Mesendoderm (in vitro differentiated cells): ENCODE measurements at regions not wholly inside any gene's neighbourhood (a gene's known extent, or its start where the extent isn't known, plus 50 kb on each side); places are given as distances from the start of the nearest gene placed in this dataset.

Experiments
- DNase-seq: peaks from one replicate; pipeline ENCODE4 v3.0.0; 2013
- H2AK5ac ChIP-seq: 2 replicates; pipeline ENCODE4 v1.6.1; 2013; ENCODE audit warnings: low read length, inconsistent platforms
- H2BK120ac ChIP-seq: 2 replicates; pipeline ENCODE4 v1.6.1; 2013; ENCODE audit warnings: low read depth, mild to moderate bottlenecking, low read length, moderate library complexity, mixed read lengths
- H2BK15ac ChIP-seq: replicated peaks from 2 replicates; pipeline ENCODE4 v1.6.1; 2013; ENCODE audit warnings: low read depth, mild to moderate bottlenecking, moderate library complexity
- H2BK5ac ChIP-seq: 2 replicates; pipeline ENCODE4 v1.6.1; 2013; ENCODE audit warnings: low read length, inconsistent platforms
- H3K18ac ChIP-seq: 2 replicates; pipeline ENCODE4 v1.6.1; 2013; ENCODE audit warnings: mild to moderate bottlenecking, low read length, mixed read lengths
- H3K23ac ChIP-seq: one replicate; pipeline ENCODE4 v1.6.1; 2013; ENCODE audit warnings: low read length
- H3K27ac ChIP-seq: 2 replicates; pipeline ENCODE4 v1.5.1; 2013; ENCODE audit warnings: low read depth, mild to moderate bottlenecking, inconsistent platforms, low read length, moderate library complexity
- H3K27me3 ChIP-seq: 2 replicates; pipeline ENCODE4 v1.6.1; 2013; ENCODE audit warnings: low read length, control low read depth, mild to moderate bottlenecking, inconsistent platforms; ENCODE audit not compliant: insufficient read depth, poor library complexity
- H3K36me3 ChIP-seq: 2 replicates; pipeline ENCODE4 v1.6.1; 2013; ENCODE audit warnings: low read length, inconsistent platforms; ENCODE audit not compliant: control insufficient read depth, insufficient read depth
- H3K4ac ChIP-seq: one replicate; pipeline ENCODE4 v1.6.1; 2013; ENCODE audit warnings: low read depth, mild to moderate bottlenecking, low read length, moderate library complexity
- H3K4me1 ChIP-seq: 2 replicates; pipeline ENCODE4 v1.6.1; 2013; ENCODE audit warnings: low read depth, low read length, inconsistent platforms; ENCODE audit not compliant: control insufficient read depth
- H3K4me2 ChIP-seq: 2 replicates; pipeline ENCODE4 v1.6.1; 2013; ENCODE audit warnings: low read length
- H3K4me3 ChIP-seq: 2 replicates; pipeline ENCODE4 v1.5.1; 2013; ENCODE audit warnings: mild to moderate bottlenecking, low read length
- H3K56ac ChIP-seq: one replicate; pipeline ENCODE4 v1.6.1; 2013; ENCODE audit warnings: low read length
- H3K79me1 ChIP-seq: 2 replicates; pipeline ENCODE4 v1.6.1; 2013; ENCODE audit warnings: low read length, inconsistent platforms
- H3K79me2 ChIP-seq: 2 replicates; pipeline ENCODE4 v1.6.1; 2013; ENCODE audit warnings: mild to moderate bottlenecking, low read length; ENCODE audit not compliant: control insufficient read depth, insufficient read depth
- H3K9ac ChIP-seq: 2 replicates; pipeline ENCODE4 v1.6.1; 2013; ENCODE audit warnings: low read length, inconsistent platforms
- H4K5ac ChIP-seq: one replicate; pipeline ENCODE4 v1.6.1; 2013; ENCODE audit warnings: low read length
- H4K8ac ChIP-seq: one replicate; pipeline ENCODE4 v1.6.1; 2013; ENCODE audit warnings: low read depth, mild to moderate bottlenecking, control low read depth, low read length, moderate library complexity
- WGBS: extraction: QIAGEN DNeasy Blood & Tissue Kit; methylation state at CpG from one replicate; pipeline ENCODE4 v1.1.7; 2013; ENCODE audit warnings: low lambda C conversion rate, missing lambda C conversion rate; ENCODE audit not compliant: insufficient coverage; ENCODE audit errors: extremely low coverage; 5-methylcytosine and 5-hydroxymethylcytosine counted together

DNA sequence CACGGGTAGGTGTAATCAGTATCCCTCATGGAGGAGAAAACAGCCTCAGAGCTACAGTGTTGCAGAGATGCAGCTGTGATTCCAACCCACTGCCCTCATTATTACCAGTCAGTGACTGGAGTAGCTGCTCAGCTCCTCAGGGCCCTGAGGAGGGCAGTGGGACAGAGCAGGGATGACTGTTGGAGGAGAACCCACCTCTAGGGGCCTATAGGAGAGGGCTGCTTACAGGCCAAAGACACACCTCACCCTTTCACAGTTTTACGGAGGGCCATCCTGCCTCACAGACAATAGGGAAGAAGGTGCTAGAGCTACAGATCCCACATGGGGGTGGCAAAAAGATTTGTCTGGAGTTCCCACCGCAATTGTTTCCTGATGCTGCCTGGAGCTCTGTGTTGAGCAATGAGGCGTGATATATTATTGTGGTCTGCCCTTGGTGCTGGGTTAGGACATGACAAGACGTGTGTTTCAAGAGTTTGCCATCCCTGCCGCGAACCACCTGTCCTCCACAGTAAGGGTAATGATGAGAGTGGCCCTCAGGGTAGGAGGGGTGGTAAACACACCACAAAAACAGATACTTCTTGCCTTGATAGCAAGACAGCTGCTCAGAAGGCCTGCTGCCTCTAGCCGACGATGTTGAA is 140.5 kb upstream of the TPM1 start:
- peak overlapping the region; percentile 28 for H2AK5ac ChIP-seq
- no peak overlapping the region for H3K4me2 ChIP-seq
- no peak overlapping the region for H3K56ac ChIP-seq
- no CpG with 5 or more reads among the region's 9 CpGs for WGBS
- H3K36me3 ChIP-seq, result no peaks in the 10 kb centered on the region
- no peak overlapping the region for H4K8ac ChIP-seq
- H3K4me3 ChIP-seq, result no peak overlapping the region
- H3K79me1 ChIP-seq, result no peaks in the 10 kb centered on the region
- DNase-seq, result peak; percentile 61
- no peak overlapping the region for H3K4ac ChIP-seq
- H3K79me2 ChIP-seq, result no peaks in the 10 kb centered on the region
- H3K23ac ChIP-seq, result no peak overlapping the region
- no peak overlapping the region for H2BK15ac ChIP-seq
- peaks cover 8% of the 10 kb centered on the region for H3K4me1 ChIP-seq
- no peaks in the 10 kb centered on the region for H3K27me3 ChIP-seq
- no peak overlapping the region for H4K5ac ChIP-seq
- no peak overlapping the region for H2BK120ac ChIP-seq
- no peak overlapping the region for H3K18ac ChIP-seq
- no peak overlapping the region for H3K9ac ChIP-seq
- no peak overlapping the region for H3K27ac ChIP-seq
- no peak overlapping the region for H2BK5ac ChIP-seq

GRCh38 chr15:62902821-62903220 is 139.7 kb upstream of the TPM1 start:
- Histone ChIP-seq H3K79me1 (no peaks in the 10 kb centered on the region), H4K5ac (no peak overlapping the region), H3K36me3 (no peaks in the 10 kb centered on the region), H2BK15ac (no peak overlapping the region), H3K79me2 (no peaks in the 10 kb centered on the region), H2AK5ac (no peak overlapping the region), H4K8ac (no peak overlapping the region), H3K9ac (no peak overlapping the region), H3K27ac (no peak overlapping the region), H2BK120ac (no peak overlapping the region), H3K23ac (no peak overlapping the region), H3K56ac (peak overlapping the region; percentile 69), H3K27me3 (no peaks in the 10 kb centered on the region), H3K4ac (no peak overlapping the region), H3K4me2 (no peak overlapping the region), H2BK5ac (peak overlapping the region; percentile 61), H3K18ac (no peak overlapping the region), H3K4me3 (no peak overlapping the region), H3K4me1 (peaks cover 8% of the 10 kb centered on the region)
- no CpG with 5 or more reads among the region's 4 CpGs for WGBS
- peak; percentile 78 for DNase-seq

GRCh38 chr15:62903437-62903836 is 139.1 kb upstream of the TPM1 start:
- no peak overlapping the region for H3K4me3 ChIP-seq
- no peak overlapping the region for H3K56ac ChIP-seq

GRCh38 chr15:62904041-62904910 is 138.3 kb upstream of the TPM1 start:
- H3K27me3 ChIP-seq, result no peaks in the 10 kb centered on the region
- H3K4me3 ChIP-seq, result no peak overlapping the region
- no peak overlapping the region for H2BK15ac ChIP-seq
- H3K18ac ChIP-seq, result no peak overlapping the region
- no peak overlapping the region for H2AK5ac ChIP-seq
- H3K36me3 ChIP-seq, result no peaks in the 10 kb centered on the region
- no peak overlapping the region for H3K27ac ChIP-seq
- H4K8ac ChIP-seq, result no peak overlapping the region
- H3K79me2 ChIP-seq, result no peaks in the 10 kb centered on the region
- H3K56ac ChIP-seq, result no peak overlapping the region
- H3K4me2 ChIP-seq, result no peak overlapping the region
- H3K4ac ChIP-seq, result no peak overlapping the region
- no peaks in the 10 kb centered on the region for H3K79me1 ChIP-seq
- no CpG with 5 or more reads among the region's 8 CpGs for WGBS
- H3K23ac ChIP-seq, result no peak overlapping the region
- H3K4me1 ChIP-seq, result peaks cover 8% of the 10 kb centered on the region
- H2BK120ac ChIP-seq, result no peak overlapping the region
- H2BK5ac ChIP-seq, result no peak overlapping the region
- H3K9ac ChIP-seq, result no peak overlapping the region
- no peak overlapping the region for H4K5ac ChIP-seq
- DNase-seq, result no peak

More at GRCh38 chr15:62903437-62903836, 139.1 kb upstream of the TPM1 start:
- H4K8ac ChIP-seq, result no peak overlapping the region
- H3K18ac ChIP-seq, result peak overlapping the region; percentile 29
- no peak overlapping the region for H2BK5ac ChIP-seq
- H3K4me1 ChIP-seq, result peaks cover 8% of the 10 kb centered on the region
- no peak overlapping the region for H2BK120ac ChIP-seq
- WGBS, result no CpG with 5 or more reads among the region's 2 CpGs
- no peaks in the 10 kb centered on the region for H3K27me3 ChIP-seq
- H3K79me1 ChIP-seq, result no peaks in the 10 kb centered on the region
- H3K9ac ChIP-seq, result no peak overlapping the region
- no peaks in the 10 kb centered on the region for H3K36me3 ChIP-seq
- DNase-seq, result peak; percentile 16
- no peak overlapping the region for H3K23ac ChIP-seq
- H3K4me2 ChIP-seq, result no peak overlapping the region
- no peak overlapping the region for H2AK5ac ChIP-seq
- no peak overlapping the region for H3K27ac ChIP-seq
- no peak overlapping the region for H2BK15ac ChIP-seq
- no peak overlapping the region for H4K5ac ChIP-seq
- H3K4ac ChIP-seq, result no peak overlapping the region
- no peaks in the 10 kb centered on the region for H3K79me2 ChIP-seq

DNA sequence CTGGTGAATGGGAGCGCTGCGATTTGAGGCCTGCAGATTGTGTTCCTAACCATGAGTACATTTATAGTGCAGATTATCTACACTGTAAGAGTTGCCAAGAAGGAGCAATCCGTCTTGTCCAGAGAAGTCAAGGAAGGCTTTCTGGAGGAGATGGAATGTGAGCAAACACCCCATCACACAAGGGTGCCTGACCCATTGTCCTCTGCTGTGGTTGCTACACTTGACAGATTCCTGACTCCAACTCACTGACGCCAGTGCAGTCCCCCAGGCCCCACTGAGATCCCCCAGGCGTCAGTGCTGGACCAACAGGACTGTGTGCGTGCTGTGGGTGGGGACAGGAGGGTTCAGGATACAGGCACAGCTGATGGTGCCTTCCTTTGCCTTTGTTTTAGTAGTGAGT is 135.9 kb upstream of the TPM1 start:
- peaks cover 8% of the 10 kb centered on the region for H3K4me1 ChIP-seq
- H3K18ac ChIP-seq, result no peak overlapping the region
- H3K4ac ChIP-seq, result no peak overlapping the region
- no peak overlapping the region for H4K8ac ChIP-seq
- no peak overlapping the region for H2AK5ac ChIP-seq
- H2BK5ac ChIP-seq, result no peak overlapping the region
- no peak overlapping the region for H3K56ac ChIP-seq
- H3K36me3 ChIP-seq, result no peaks in the 10 kb centered on the region
- no CpG with 5 or more reads among the region's 6 CpGs for WGBS
- no peaks in the 10 kb centered on the region for H3K27me3 ChIP-seq
- H4K5ac ChIP-seq, result no peak overlapping the region
- H3K27ac ChIP-seq, result no peak overlapping the region
- no peaks in the 10 kb centered on the region for H3K79me1 ChIP-seq
- no peak for DNase-seq
- no peak overlapping the region for H3K4me3 ChIP-seq
- H3K23ac ChIP-seq, result no peak overlapping the region
- no peak overlapping the region for H3K4me2 ChIP-seq
- no peak overlapping the region for H2BK15ac ChIP-seq
- H2BK120ac ChIP-seq, result no peak overlapping the region
- H3K79me2 ChIP-seq, result no peaks in the 10 kb centered on the region
- no peak overlapping the region for H3K9ac ChIP-seq
